Esophagus (tissue), 2 donors: ENCODE measurements at regions not wholly inside any gene's neighbourhood (a gene's known extent, or its start where the extent isn't known, plus 50 kb on each side); places are given as distances from the start of the nearest gene placed in this dataset.

Experiments used
- H3K27ac ChIP-seq, 2 donors: one replicate each; pipeline ENCODE4 v1.5.1; 2013; ENCODE audit warnings: low read depth in 2 of 2, mild to moderate bottlenecking in 2 of 2, inconsistent platforms in 1 of 2, low read length in 1 of 2, moderate library complexity in 1 of 2
- H3K27me3 ChIP-seq, 2 donors: one replicate each; pipeline ENCODE4 v1.6.1; 2013; ENCODE audit warnings: low read length in 2 of 2, control low read depth in 1 of 2, mild to moderate bottlenecking in 1 of 2; ENCODE audit not compliant: insufficient read depth in 2 of 2, control insufficient read depth in 1 of 2
- H3K36me3 ChIP-seq, 2 donors: one replicate each; pipeline ENCODE4 v1.6.1; 2013; ENCODE audit warnings: low read length in 1 of 2; ENCODE audit not compliant: control insufficient read depth in 2 of 2, insufficient read depth in 2 of 2
- H3K4me1 ChIP-seq, 2 donors: one replicate each; pipeline ENCODE4 v1.6.1; 2013; ENCODE audit warnings: low read length in 1 of 2; ENCODE audit not compliant: control insufficient read depth in 2 of 2, insufficient read depth in 2 of 2
- H3K4me3 ChIP-seq, 2 donors: one replicate each; pipeline ENCODE4 v1.5.1; 2013; ENCODE audit warnings: low read length in 2 of 2, mild to moderate bottlenecking in 2 of 2, low read depth in 1 of 2, moderate library complexity in 1 of 2
- H3K9me3 ChIP-seq, 2 donors: one replicate each; pipeline ENCODE4 v1.6.1; 2013; ENCODE audit warnings: mild to moderate bottlenecking in 2 of 2, low read depth in 1 of 2, low read length in 1 of 2, moderate library complexity in 1 of 2; ENCODE audit not compliant: control insufficient read depth in 2 of 2, insufficient read depth in 1 of 2
- WGBS, 2 donors: extraction: QIAGEN DNeasy Blood & Tissue Kit; methylation state at CpG; one replicate each; pipeline ENCODE4 v1.1.7; 2013; 5-methylcytosine and 5-hydroxymethylcytosine counted together
- donor health status: healthy with polysubstance abuse.
- donor health status: Bipolar disorder and iron deficiency.

DNA sequence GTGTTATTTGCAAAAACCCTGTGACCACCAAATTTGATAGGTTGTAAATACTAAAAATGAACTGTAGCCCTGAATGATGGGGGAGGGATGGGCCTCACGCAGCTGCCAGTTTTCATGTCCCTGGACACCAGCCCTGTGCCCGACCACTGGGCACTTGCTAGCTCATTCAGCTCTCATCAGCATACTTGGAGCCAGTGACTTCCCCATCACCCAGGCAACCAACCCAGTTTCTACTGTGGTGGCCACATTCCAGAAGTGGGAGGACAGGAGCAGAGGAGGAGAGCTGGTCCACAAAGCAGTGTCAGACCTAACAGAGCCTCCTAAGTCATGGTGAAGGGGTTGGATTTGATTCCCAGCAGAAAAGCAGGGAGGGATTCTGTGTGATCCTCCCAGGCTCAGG is 128.2 kb downstream of the CPEB2 start:
- Histone ChIP-seq H3K27me3 (no peaks in the 10 kb centered on the region), H3K4me3 (no peak overlapping the region), H3K27ac (no peak overlapping the region), H3K9me3 (no peaks in the 10 kb centered on the region), H3K36me3 (no peaks in the 10 kb centered on the region), H3K4me1 (no peaks in the 10 kb centered on the region)
- WGBS, 2 donors = 76 to 84% methylated on average over 2 of the region's 2 CpGs

DNA sequence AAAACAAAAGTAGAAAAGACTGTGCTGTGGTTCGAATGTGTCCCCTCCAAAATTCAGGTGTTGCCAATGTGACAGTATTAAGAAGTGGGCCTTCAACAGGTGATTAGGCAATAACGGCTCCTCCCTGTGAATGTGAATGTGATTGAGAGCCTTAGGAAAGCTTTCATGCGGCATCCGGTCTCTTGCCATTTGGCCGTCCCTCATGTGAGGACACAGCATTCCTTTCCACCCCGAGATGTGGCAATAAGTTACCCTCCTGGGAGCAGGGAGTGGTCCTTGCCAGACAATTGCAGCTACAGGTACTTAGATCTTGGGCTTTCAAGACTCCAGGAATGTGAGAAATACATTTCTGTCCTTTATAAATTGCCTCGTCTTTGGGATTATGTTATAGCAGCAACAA is 129.3 kb downstream of the CPEB2 start:
- Histone ChIP-seq H3K4me3 (no peak overlapping the region), H3K27me3 (no peaks in the 10 kb centered on the region), H3K4me1 (no peaks in the 10 kb centered on the region), H3K9me3 (peaks cover 0 to 3% of the 10 kb centered on the region in 2 donors), H3K36me3 (no peaks in the 10 kb centered on the region), H3K27ac (no peak overlapping the region)
- 56 to 63% methylated on average over 7 of the region's 7 CpGs for WGBS, 2 donors

DNA sequence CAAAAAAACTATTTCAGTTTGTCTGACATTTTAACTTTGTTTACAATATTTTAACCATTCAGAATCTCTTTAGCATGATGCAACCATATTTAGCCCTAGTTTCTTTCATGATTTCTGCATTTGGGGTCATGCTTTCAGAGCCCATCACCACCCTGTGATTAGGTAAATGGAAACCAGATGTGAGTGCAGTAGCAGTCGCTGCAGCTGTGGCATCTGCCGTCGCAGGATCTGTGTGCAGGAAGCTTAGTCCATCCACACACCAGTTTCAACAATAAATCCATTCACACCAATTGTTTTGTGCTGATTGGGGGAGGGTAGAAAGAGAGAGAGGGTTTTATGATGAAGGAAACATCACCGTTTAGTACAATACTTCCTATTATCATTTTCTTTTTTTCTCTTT is 130.5 kb downstream of the CPEB2 start:
- no peaks in the 10 kb centered on the region for H3K36me3 ChIP-seq
- peaks cover 0 to 3% of the 10 kb centered on the region in 2 donors for H3K9me3 ChIP-seq
- H3K27me3 ChIP-seq = no peaks in the 10 kb centered on the region
- H3K4me3 ChIP-seq = no peak overlapping the region
- 48 to 49% methylated on average over 4 of the region's 4 CpGs for WGBS, 2 donors
- H3K4me1 ChIP-seq = no peaks in the 10 kb centered on the region
- H3K27ac ChIP-seq = no peak overlapping the region

DNA sequence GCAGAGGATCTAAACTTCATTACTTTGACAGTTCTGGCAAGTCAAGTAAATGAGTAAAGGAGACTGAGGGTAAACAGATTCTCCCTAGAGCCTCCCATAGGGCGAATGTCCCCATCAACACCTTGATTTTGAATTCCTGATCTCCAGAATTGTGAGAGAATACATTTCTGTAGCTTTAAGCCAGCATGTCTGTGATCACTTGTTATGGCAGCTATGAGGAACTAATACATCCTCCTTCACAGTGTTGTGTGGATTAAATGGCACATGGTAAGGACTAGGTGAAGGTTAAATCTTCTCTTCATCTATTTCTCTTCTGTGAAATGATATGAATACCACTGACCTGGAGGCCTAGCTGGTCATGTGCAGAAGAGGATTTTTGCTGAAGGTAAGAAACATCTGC is 137.3 kb downstream of the CPEB2 start:
- 52 to 53% methylated on average over 1 of the region's 1 CpG for WGBS, 2 donors
- Histone ChIP-seq H3K27me3 (no peaks in the 10 kb centered on the region), H3K4me1 (no peaks in the 10 kb centered on the region), H3K27ac (no peak overlapping the region), H3K4me3 (no peak overlapping the region), H3K36me3 (no peaks in the 10 kb centered on the region), H3K9me3 (peaks cover 0 to 3% of the 10 kb centered on the region in 2 donors)

- H3K36me3 ChIP-seq = no peaks in the 10 kb centered on the region
These were observed 139.9 kb downstream of the CPEB2 start for GRCh38 chr4:15142201-15142600.

DNA sequence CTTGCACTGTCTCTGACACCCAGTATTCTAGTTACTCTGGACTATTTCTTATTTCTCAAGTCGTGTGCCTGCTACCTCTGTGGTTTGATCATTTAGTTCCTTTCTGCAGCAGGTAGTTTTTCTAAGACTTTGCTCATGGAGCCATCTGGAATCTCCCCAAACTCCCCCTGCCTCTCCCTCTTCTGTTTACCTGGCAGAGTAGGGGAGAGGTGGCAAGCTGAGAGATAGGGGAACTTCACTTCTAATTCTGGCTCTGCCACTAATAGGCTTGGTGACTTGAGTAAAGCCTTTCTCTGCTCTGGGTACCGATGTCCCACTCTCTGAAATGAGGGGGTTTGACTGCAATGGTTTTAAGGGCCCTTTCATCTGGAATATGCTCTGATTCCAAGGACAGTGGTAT is 141.3 kb downstream of the CPEB2 start:
- H3K36me3 ChIP-seq = no peaks in the 10 kb centered on the region

More at GRCh38 chr4:15142201-15142600, 139.9 kb downstream of the CPEB2 start:
- Histone ChIP-seq H3K4me3 (no peak overlapping the region), H3K4me1 (no peaks in the 10 kb centered on the region), H3K27ac (no peak overlapping the region), H3K9me3 (no peaks in the 10 kb centered on the region), H3K27me3 (no peaks in the 10 kb centered on the region)
- 33 to 94% methylated on average over 1 of the region's 1 CpG for WGBS, 2 donors

GRCh38 chr4:15144249-15144966 is 142.1 kb downstream of the CPEB2 start:
- H3K4me1 ChIP-seq = peaks cover 3 to 5% of the 10 kb centered on the region in 2 donors
- H3K36me3 ChIP-seq = no peaks in the 10 kb centered on the region
- H3K9me3 ChIP-seq = no peaks in the 10 kb centered on the region
- 60 to 74% methylated on average over 9 of the region's 9 CpGs for WGBS, 2 donors
- no peak overlapping the region for H3K4me3 ChIP-seq
- no peak overlapping the region for H3K27ac ChIP-seq
- H3K27me3 ChIP-seq = no peaks in the 10 kb centered on the region

More for the DNA sequence above, 141.3 kb downstream of the CPEB2 start:
- no peak overlapping the region for H3K27ac ChIP-seq
- peaks cover 0 to under 1% of the 10 kb centered on the region in 2 donors for H3K4me1 ChIP-seq
- H3K9me3 ChIP-seq = no peaks in the 10 kb centered on the region
- no peaks in the 10 kb centered on the region for H3K27me3 ChIP-seq
- H3K4me3 ChIP-seq = no peak overlapping the region
- WGBS, 2 donors = 83 to 89% methylated on average over 2 of the region's 2 CpGs

DNA sequence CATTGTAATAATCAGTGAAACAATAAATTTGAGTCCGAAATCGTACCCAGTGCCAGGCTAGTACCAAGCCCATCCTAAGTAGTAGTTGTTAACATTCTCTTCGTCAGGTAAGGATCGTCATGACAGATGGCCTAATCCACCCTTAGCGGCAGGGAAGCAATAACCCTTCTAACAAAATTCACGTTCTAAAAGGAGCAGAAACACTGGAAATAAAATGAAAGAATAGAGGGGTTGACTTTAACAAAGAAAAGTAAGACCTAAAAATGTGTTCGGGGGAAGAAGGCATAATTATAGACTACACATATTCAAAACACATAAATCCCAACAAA is 142.7 kb downstream of the CPEB2 start:
- H3K27me3 ChIP-seq = no peaks in the 10 kb centered on the region
- no peak overlapping the region for H3K4me3 ChIP-seq
- no peaks in the 10 kb centered on the region for H3K9me3 ChIP-seq
- H3K36me3 ChIP-seq = no peaks in the 10 kb centered on the region
- H3K4me1 ChIP-seq = peaks cover 4 to 8% of the 10 kb centered on the region in 2 donors
- 92 to 93% methylated on average over 7 of the region's 7 CpGs for WGBS, 2 donors
- no peak overlapping the region for H3K27ac ChIP-seq

GRCh38 chr4:15145709-15146108 is 143.4 kb downstream of the CPEB2 start:
- Histone ChIP-seq H3K27ac (no peak overlapping the region), H3K4me1 (peaks cover 8 to 11% of the 10 kb centered on the region in 2 donors), H3K9me3 (no peaks in the 10 kb centered on the region), H3K36me3 (no peaks in the 10 kb centered on the region), H3K27me3 (no peaks in the 10 kb centered on the region), H3K4me3 (no peak overlapping the region)
- 73 to 74% methylated on average over 7 of the region's 7 CpGs for WGBS, 2 donors

DNA sequence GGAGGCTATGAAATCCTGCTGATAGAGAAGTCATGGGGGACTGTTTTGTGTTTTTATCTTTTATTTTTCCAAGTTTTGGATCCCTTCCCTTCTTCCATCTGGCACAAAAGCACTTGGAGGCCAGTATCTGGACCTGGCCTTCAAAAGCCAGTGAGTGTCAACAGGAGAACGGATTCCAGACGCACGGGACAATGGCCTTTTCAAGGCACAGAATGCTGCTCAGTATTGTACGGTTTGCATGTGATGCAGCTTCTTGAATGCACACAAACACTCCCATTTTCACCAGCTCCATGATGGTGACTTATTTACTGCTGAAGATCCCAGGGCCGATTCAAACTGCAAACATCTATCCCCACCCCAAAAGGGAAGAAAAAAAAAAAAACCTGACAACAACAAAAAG is 145.4 kb downstream of the CPEB2 start:
- no peaks in the 10 kb centered on the region for H3K9me3 ChIP-seq
- WGBS, 2 donors = 71 to 77% methylated on average over 5 of the region's 5 CpGs
- no peak overlapping the region for H3K4me3 ChIP-seq
- H3K27ac ChIP-seq = no peak overlapping the region
- no peaks in the 10 kb centered on the region for H3K36me3 ChIP-seq
- no peaks in the 10 kb centered on the region for H3K27me3 ChIP-seq
- H3K4me1 ChIP-seq = peaks cover 8 to 14% of the 10 kb centered on the region in 2 donors
